Gastrocnemius medialis (tissue), 4 donors: ENCODE measurements at regions not wholly inside any gene's neighbourhood (a gene's known extent, or its start where the extent isn't known, plus 50 kb on each side); places are given as distances from the start of the nearest gene placed in this dataset.
"Not testable (repeated sequence)": the region's sequence is repeated elsewhere in the genome, so short reads cannot be mapped to it uniquely, and the experiment has no call there.

Experiments used
- ATAC-seq, 2 donors: fragments of 150-250 bp; one replicate each; pipeline ENCODE4 v1.9.1; 2016
- DNase-seq, 2 donors: peaks; one replicate each; pipeline ENCODE4 v3.0.0-alpha.2; 2019
- H3K27ac ChIP-seq, 4 donors: fragments of 200-600 bp; sonication (generic); 1 replicate in 1 of 4; 2 replicates in 3 of 4; pipeline ENCODE4 v1.5.1; 2016 to 2018; ENCODE audit warnings: mild to moderate bottlenecking in 2 of 4, moderate library complexity in 1 of 4
- H3K27me3 ChIP-seq, 3 donors: fragments of 200-600 bp; sonication (generic) in 2 of 3; 1 replicate in 1 of 3; 2 replicates in 2 of 3; pipeline versions ENCODE4 v1.5.1 to v1.6.0; 2016 to 2019; ENCODE audit warnings: mild to moderate bottlenecking in 1 of 3, moderate library complexity in 1 of 3
- H3K36me3 ChIP-seq, 2 donors: fragments of 200-600 bp; sonication (generic) in 1 of 2; one replicate each; pipeline ENCODE4 v1.5.1; 2017 to 2018
- H3K4me1 ChIP-seq, 2 donors: fragments of 200-600 bp; sonication (generic) in 1 of 2; one replicate each; pipeline ENCODE4 v1.5.1; 2016 to 2017; ENCODE audit warnings: mild to moderate bottlenecking in 2 of 2
- H3K4me3 ChIP-seq, 4 donors: fragments of 200-600 bp; sonication (generic) in 3 of 4; 1 replicate in 1 of 4; 2 replicates in 3 of 4; pipeline ENCODE4 v1.5.1; 2016 to 2019; ENCODE audit warnings: mild to moderate bottlenecking in 2 of 4
- H3K9me3 ChIP-seq, 3 donors: fragments of 200-600 bp; sonication (generic) in 2 of 3; 1 replicate in 1 of 3; 2 replicates in 2 of 3; pipeline ENCODE4 v1.5.1; 2016 to 2019
- POLR2A ChIP-seq, 2 donors: fragments of 450-650 bp; IDR thresholded peaks; one replicate each; pipeline ENCODE4 v1.6.1; 2017; ENCODE audit warnings: antibody characterized with exemption in 2 of 2, mild to moderate bottlenecking in 2 of 2, moderate library complexity in 2 of 2
- in situ Hi-C, 4 donors: fragments of 200-750 bp; cut with MboI; loops; one replicate each; pipeline versions ENCODE4 v1.15.0 to v1.8.0; 2017; ENCODE audit warnings: low sequenced_read_pairs in 4 of 4
- intact Hi-C: fragments of 100-400 bp; cut with DNase I; formaldehyde crosslinking; loops from one replicate; pipeline ENCODE4 v1.15.1; 2023; ENCODE audit warnings: low total_unique reads
- TF ChIP-seq, protein P1 (sequence below), 5 experiments: fragments of 450-650 bp in 3 of 5; fragments of 200-600 bp in 2 of 5; sonication (generic) in 2 of 5; IDR thresholded peaks in 4 of 5; conservative IDR thresholded peaks in 1 of 5; 1 replicate in 4 of 5; 2 replicates in 1 of 5; pipeline ENCODE4 v1.5.1; 2016 to 2019; ENCODE audit warnings: antibody characterized with exemption in 5 of 5, mild to moderate bottlenecking in 3 of 5, moderate library complexity in 3 of 5

DNA sequence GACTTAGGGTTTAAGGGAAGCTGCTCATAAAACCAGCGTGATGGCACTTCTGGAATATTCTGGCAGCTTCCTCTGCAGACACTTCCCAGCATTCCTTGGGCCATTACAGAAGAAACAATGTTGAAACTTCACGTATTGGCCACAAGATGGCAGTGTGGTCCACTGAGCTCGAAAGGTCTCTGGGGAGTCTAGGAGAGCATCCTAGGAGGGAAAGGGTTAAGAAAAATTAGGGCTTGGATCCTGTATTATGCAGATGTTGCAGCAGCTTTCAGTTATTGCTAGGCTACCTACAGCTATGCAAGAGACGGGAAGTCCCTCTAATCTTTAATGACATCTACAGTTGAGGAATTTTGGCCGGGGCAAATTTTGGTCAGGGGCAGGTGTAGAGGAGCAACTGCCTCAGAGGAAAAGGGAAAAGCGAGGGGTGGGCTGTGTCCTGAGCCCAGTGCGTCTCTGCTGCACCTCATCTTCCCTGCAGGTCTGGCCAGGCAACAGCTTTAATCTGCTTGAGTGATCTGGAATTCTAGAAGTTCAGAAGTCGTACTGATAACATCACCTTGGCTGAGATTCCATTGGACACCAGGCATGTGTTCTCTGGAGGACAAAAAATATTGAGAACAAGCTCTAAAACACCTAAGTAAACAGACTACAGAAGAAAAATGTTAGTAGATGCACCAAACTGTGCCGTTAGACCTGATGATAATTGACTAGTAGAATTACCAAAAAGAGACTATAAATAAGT is 220.8 kb upstream of the PRSS58 start:
- H3K27me3 ChIP-seq = no peaks in the 10 kb centered on the region
- H3K9me3 ChIP-seq = no peaks in the 10 kb centered on the region
- intact Hi-C loops (no loop called here), in situ Hi-C loops (no loop called here)
- peak in 1 of 2 donors; percentile 29 for DNase-seq
- H3K27ac ChIP-seq = no peak overlapping the region
- no peaks in the 10 kb centered on the region for H3K36me3 ChIP-seq
- H3K4me3 ChIP-seq = no peak overlapping the region
- TF ChIP-seq, protein P1, sequence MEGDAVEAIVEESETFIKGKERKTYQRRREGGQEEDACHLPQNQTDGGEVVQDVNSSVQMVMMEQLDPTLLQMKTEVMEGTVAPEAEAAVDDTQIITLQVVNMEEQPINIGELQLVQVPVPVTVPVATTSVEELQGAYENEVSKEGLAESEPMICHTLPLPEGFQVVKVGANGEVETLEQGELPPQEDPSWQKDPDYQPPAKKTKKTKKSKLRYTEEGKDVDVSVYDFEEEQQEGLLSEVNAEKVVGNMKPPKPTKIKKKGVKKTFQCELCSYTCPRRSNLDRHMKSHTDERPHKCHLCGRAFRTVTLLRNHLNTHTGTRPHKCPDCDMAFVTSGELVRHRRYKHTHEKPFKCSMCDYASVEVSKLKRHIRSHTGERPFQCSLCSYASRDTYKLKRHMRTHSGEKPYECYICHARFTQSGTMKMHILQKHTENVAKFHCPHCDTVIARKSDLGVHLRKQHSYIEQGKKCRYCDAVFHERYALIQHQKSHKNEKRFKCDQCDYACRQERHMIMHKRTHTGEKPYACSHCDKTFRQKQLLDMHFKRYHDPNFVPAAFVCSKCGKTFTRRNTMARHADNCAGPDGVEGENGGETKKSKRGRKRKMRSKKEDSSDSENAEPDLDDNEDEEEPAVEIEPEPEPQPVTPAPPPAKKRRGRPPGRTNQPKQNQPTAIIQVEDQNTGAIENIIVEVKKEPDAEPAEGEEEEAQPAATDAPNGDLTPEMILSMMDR (IDR thresholded peaks at IDR 0.05 in 4 of 5, conservative IDR thresholded peaks at IDR 0.05 in 1 of 5) = peak; percentile 18 to 66 (median 56)
- TF ChIP-seq POLR2A (IDR thresholded peaks at IDR 0.05) = no peak
- H3K4me1 ChIP-seq = peaks cover 0 to 5% of the 10 kb centered on the region in 2 donors
- ATAC-seq = peak; percentile 52 to 65

DNA sequence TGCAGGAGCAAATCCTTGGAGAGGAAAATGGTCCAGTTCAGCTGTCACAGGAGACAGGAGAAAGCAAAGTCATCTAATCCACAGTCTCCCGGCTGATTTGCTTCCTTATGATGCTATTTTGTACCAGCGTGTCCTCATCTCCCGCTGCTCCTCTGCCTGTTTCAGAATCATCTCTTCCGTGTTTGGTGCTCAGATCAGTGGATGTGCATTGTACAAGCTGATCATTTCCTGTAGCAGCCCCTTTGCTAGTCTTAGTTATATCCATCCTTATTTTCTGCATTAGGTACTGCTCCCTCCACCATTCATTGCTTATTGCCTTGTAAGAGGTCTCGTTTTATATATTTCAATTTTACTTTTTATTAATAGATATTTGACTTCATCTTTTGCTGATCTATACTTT is 219.9 kb upstream of the PRSS58 start:
- H3K27ac ChIP-seq = not testable (repeated sequence)

DNA sequence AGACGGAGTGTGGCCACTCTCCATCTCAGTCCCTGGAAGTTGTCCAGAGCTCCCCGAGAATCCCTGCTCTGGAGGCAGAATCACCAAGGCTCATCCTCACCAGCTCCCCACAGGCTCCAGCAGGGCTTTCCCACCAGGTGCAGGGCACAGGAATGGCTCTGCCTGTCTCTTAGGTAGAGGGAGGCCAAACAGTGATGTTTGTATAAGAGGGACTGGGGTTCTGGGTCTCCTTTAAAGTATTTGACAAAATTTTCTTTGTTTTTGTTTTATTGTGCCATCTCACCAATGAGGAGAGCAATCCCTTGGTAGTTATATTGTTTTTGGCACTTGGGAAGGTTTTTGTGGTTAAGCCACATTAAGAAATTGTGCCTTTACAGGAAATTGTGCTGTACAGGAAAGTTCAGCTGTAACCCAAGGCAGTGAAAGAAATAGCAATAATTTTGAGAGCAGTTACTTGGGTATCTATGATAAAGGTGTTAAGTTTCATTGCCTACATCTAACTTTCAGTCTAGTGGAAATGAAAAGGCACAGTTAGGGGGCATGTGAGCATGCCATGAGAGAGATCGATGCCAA is 219.3 kb upstream of the PRSS58 start:
- Histone ChIP-seq H3K4me1 (peaks cover 0 to 5% of the 10 kb centered on the region in 2 donors), H3K27ac (no peak overlapping the region), H3K27me3 (no peaks in the 10 kb centered on the region), H3K4me3 (no peak overlapping the region), H3K36me3 (no peaks in the 10 kb centered on the region), H3K9me3 (no peaks in the 10 kb centered on the region)
- intact Hi-C loops = no loop called here
- in situ Hi-C loops = no loop called here
- DNase-seq (no peak), ATAC-seq (no peak)
- TF ChIP-seq, protein P1 (IDR thresholded peaks at IDR 0.05 in 4 of 5, conservative IDR thresholded peaks at IDR 0.05 in 1 of 5) = no peak
- no peak for TF ChIP-seq POLR2A (IDR thresholded peaks at IDR 0.05)

More for the DNA sequence above, 219.9 kb upstream of the PRSS58 start:
- intact Hi-C loops, DNase-seq, H3K9me3 ChIP-seq, H3K27me3 ChIP-seq, H3K36me3 ChIP-seq, H3K4me1 ChIP-seq, ATAC-seq, H3K4me3 ChIP-seq, in situ Hi-C loops: not testable (repeated sequence)

DNA sequence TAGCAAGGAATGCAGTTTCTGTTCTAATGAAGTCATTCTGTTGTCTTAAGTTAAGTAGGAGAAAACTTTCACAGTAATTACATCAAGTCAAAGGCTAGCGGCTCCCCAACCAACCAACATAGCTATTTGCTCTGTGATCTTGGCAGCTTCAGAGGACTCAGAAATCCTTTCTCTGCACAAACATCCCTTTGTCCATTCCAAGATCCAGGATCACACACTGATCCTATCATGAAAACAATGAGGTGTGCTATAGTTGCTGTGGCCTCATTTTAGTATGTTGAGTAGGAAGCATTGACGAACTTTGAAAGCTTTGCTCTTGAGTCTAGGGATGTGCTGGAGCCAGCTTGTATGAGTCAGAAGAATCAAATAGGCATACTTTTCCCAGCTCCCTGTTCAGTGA is 218.2 kb upstream of the PRSS58 start:
- H3K4me3 ChIP-seq = no peak overlapping the region
- no peaks in the 10 kb centered on the region for H3K27me3 ChIP-seq
- H3K27ac ChIP-seq = no peak overlapping the region
- DNase-seq = no peak
- in situ Hi-C loops = no loop called here
- ATAC-seq = no peak
- peaks cover 0 to 5% of the 10 kb centered on the region in 2 donors for H3K4me1 ChIP-seq
- intact Hi-C loops = no loop called here
- no peaks in the 10 kb centered on the region for H3K9me3 ChIP-seq
- TF ChIP-seq POLR2A (IDR thresholded peaks at IDR 0.05) = no peak
- TF ChIP-seq, protein P1 (IDR thresholded peaks at IDR 0.05 in 4 of 5, conservative IDR thresholded peaks at IDR 0.05 in 1 of 5) = no peak
- H3K36me3 ChIP-seq = no peaks in the 10 kb centered on the region

GRCh38 chr7:142471820-142472219 is 214.0 kb upstream of the PRSS58 start:
- ATAC-seq = no peak
- Histone ChIP-seq H3K9me3 (no peaks in the 10 kb centered on the region), H3K4me3 (no peak overlapping the region), H3K27ac (no peak overlapping the region), H3K27me3 (no peaks in the 10 kb centered on the region), H3K36me3 (no peaks in the 10 kb centered on the region), H3K4me1 (peaks cover 0 to 2% of the 10 kb centered on the region in 2 donors)
- no peak for TF ChIP-seq POLR2A (IDR thresholded peaks at IDR 0.05)
- TF ChIP-seq, protein P1 (IDR thresholded peaks at IDR 0.05 in 4 of 5, conservative IDR thresholded peaks at IDR 0.05 in 1 of 5) = no peak
- in situ Hi-C loops (no loop called here), intact Hi-C loops (no loop called here)
- no peak for DNase-seq
